ENCODE measurements at regions not wholly inside any gene's neighbourhood (a gene's known extent, or its start where the extent isn't known, plus 50 kb on each side); places are given as distances from the start of the nearest gene placed in this dataset.
A peak's percentile ranks its signal among the peaks of the same experiment; 100 is the strongest.
"Not testable (repeated sequence)": the region's sequence is repeated elsewhere in the genome, so short reads cannot be mapped to it uniquely, and the experiment has no call there.

GRCh38 chr1:10914056-10914455 lies 98.4 kb upstream of the TARDBP start:
- DNase-seq = no peak

GRCh38 chr1:10915594-10915993 lies 96.9 kb upstream of the TARDBP start:
- DNase-seq = no peak

- no peak for DNase-seq
Measured at GRCh38 chr1:10916311-10916710, 96.1 kb upstream of the TARDBP start.

- no peak for DNase-seq
Measured at GRCh38 chr1:10916991-10917390, 95.5 kb upstream of the TARDBP start.

- DNase-seq = no peak
Measured at GRCh38 chr1:10917513-10918454, 94.7 kb upstream of the TARDBP start.

GRCh38 chr1:10918531-10918930 lies 93.9 kb upstream of the TARDBP start:
- DNase-seq = no peak

GRCh38 chr1:10920063-10920626 lies 92.3 kb upstream of the TARDBP start:
- no peak for DNase-seq

GRCh38 chr1:10922315-10923060 lies 90.0 kb upstream of the TARDBP start:
- DNase-seq = not testable (repeated sequence)

- no peak for DNase-seq
Measured at GRCh38 chr1:10924030-10924429, 88.4 kb upstream of the TARDBP start.

GRCh38 chr1:10928654-10929053 lies 83.8 kb upstream of the TARDBP start:
- no peak for DNase-seq

GRCh38 chr1:10932088-10932487 lies 80.4 kb upstream of the TARDBP start:
- no peak for DNase-seq

- DNase-seq = no peak
Measured at GRCh38 chr1:10934150-10934818, 78.2 kb upstream of the TARDBP start.

- no peak for DNase-seq
Measured at GRCh38 chr1:10935246-10935645, 77.2 kb upstream of the TARDBP start.

GRCh38 chr1:10935724-10936123 lies 76.7 kb upstream of the TARDBP start:
- no peak for DNase-seq

GRCh38 chr1:10936998-10937901 lies 75.2 kb upstream of the TARDBP start:
- no peak for DNase-seq

- DNase-seq = no peak
Measured at GRCh38 chr1:10938741-10939417, 73.6 kb upstream of the TARDBP start.

- DNase-seq = no peak
Measured at GRCh38 chr1:10939654-10940450, 72.6 kb upstream of the TARDBP start.

- no peak for DNase-seq
Measured at GRCh38 chr1:10940451-10940804, 72.0 kb upstream of the TARDBP start.

GRCh38 chr1:10940838-10941237 lies 71.6 kb upstream of the TARDBP start:
- no peak for DNase-seq

GRCh38 chr1:10941891-10942541 lies 70.4 kb upstream of the TARDBP start:
- peak; percentile 74 for DNase-seq
